Mesenchymal stem cell (in vitro differentiated cells and primary cell): ENCODE measurements at regions not wholly inside any gene's neighbourhood (a gene's known extent, or its start where the extent isn't known, plus 50 kb on each side); places are given as distances from the start of the nearest gene placed in this dataset.

Experiments used
- DNase-seq: peaks from one replicate; pipeline ENCODE4 v3.0.0-alpha.2; 2013
- H2AFZ ChIP-seq: one replicate; pipeline ENCODE4 v1.6.1; 2013; ENCODE audit warnings: low read depth, mild to moderate bottlenecking, control low read depth, inconsistent platforms, low read length, moderate library complexity
- H2AK5ac ChIP-seq: 2 replicates; pipeline ENCODE4 v1.6.1; 2013; ENCODE audit warnings: low read length, moderate library complexity, mild to moderate bottlenecking, inconsistent platforms; ENCODE audit not compliant: severe bottlenecking
- H2BK120ac ChIP-seq: one replicate; pipeline ENCODE4 v1.6.1; 2013; ENCODE audit warnings: low read depth, mild to moderate bottlenecking, inconsistent platforms, low read length, moderate library complexity
- H2BK12ac ChIP-seq, 2 experiments: one replicate each; pipeline ENCODE4 v1.6.1; 2013; ENCODE audit warnings: inconsistent platforms in 2 of 2, low read length in 2 of 2, mild to moderate bottlenecking in 2 of 2, moderate library complexity in 2 of 2, control low read depth in 1 of 2
- H2BK15ac ChIP-seq: one replicate; pipeline ENCODE4 v1.6.1; 2013; ENCODE audit warnings: mild to moderate bottlenecking, low read depth, inconsistent platforms; ENCODE audit not compliant: poor library complexity, severe bottlenecking
- H2BK5ac ChIP-seq: 2 replicates; pipeline ENCODE4 v1.6.1; 2013; ENCODE audit warnings: low read depth, mild to moderate bottlenecking, low read length, control low read depth, inconsistent platforms; ENCODE audit not compliant: poor library complexity, severe bottlenecking
- H3K14ac ChIP-seq, 2 experiments: one replicate each; pipeline ENCODE4 v1.6.1; 2013; ENCODE audit warnings: inconsistent platforms in 2 of 2, low read length in 2 of 2, control low read depth in 1 of 2, mild to moderate bottlenecking in 1 of 2, moderate library complexity in 1 of 2
- H3K18ac ChIP-seq, 2 experiments: one replicate each; pipeline ENCODE4 v1.6.1; 2013; ENCODE audit warnings: inconsistent platforms in 2 of 2, low read length in 2 of 2, control low read depth in 1 of 2, low read depth in 1 of 2, mild to moderate bottlenecking in 1 of 2
- H3K23ac ChIP-seq, 2 experiments: one replicate each; pipeline ENCODE4 v1.6.1; 2013; ENCODE audit warnings: inconsistent platforms in 2 of 2, low read length in 2 of 2, mild to moderate bottlenecking in 2 of 2, moderate library complexity in 2 of 2, control low read depth in 1 of 2
- H3K27ac ChIP-seq: 2 replicates; pipeline ENCODE4 v1.5.1; 2013; ENCODE audit warnings: mild to moderate bottlenecking, moderate library complexity, low read length, control low read depth, inconsistent platforms; ENCODE audit not compliant: poor library complexity, severe bottlenecking
- H3K27me3 ChIP-seq, 2 experiments: 2 replicates each; pipeline versions ENCODE4 v1.6.1 to v1.7.0; 2013; ENCODE audit warnings: low read length in 2 of 2, mild to moderate bottlenecking in 2 of 2, moderate library complexity in 2 of 2, control low read depth in 1 of 2, inconsistent platforms in 1 of 2; ENCODE audit not compliant: control insufficient read depth in 1 of 2, insufficient read depth in 1 of 2
- H3K36me3 ChIP-seq, 2 experiments: 2 replicates each; pipeline versions ENCODE4 v1.6.1 to v1.7.0; 2013; ENCODE audit warnings: low read length in 2 of 2, control low read depth in 1 of 2, inconsistent platforms in 1 of 2, low read depth in 1 of 2, mild to moderate bottlenecking in 1 of 2; ENCODE audit not compliant: insufficient read depth in 2 of 2, control insufficient read depth in 1 of 2
- H3K4ac ChIP-seq, 2 experiments: one replicate each; pipeline ENCODE4 v1.6.1; 2013; ENCODE audit warnings: inconsistent platforms in 2 of 2, low read length in 2 of 2, mild to moderate bottlenecking in 2 of 2, moderate library complexity in 2 of 2, control low read depth in 1 of 2, low read depth in 1 of 2
- H3K4me1 ChIP-seq: 2 replicates; pipeline ENCODE4 v1.6.1; 2013; ENCODE audit warnings: low read depth, low read length, control low read depth; ENCODE audit not compliant: control insufficient read depth, insufficient read depth
- H3K4me2 ChIP-seq: 2 replicates; pipeline ENCODE4 v1.6.1; 2013; ENCODE audit warnings: low read length, mild to moderate bottlenecking, inconsistent platforms; ENCODE audit not compliant: poor library complexity, severe bottlenecking
- H3K4me3 ChIP-seq, 2 experiments: 2 replicates each; pipeline versions ENCODE4 v1.5.1 to v1.7.0; 2013; ENCODE audit warnings: low read length in 2 of 2, mild to moderate bottlenecking in 2 of 2, control low read depth in 1 of 2, low read depth in 1 of 2; ENCODE audit not compliant: insufficient read depth in 1 of 2
- H3K79me1 ChIP-seq: replicated peaks from 2 replicates; pipeline ENCODE4 v1.6.1; 2013; ENCODE audit warnings: mild to moderate bottlenecking, control low read depth, low read length, inconsistent platforms; ENCODE audit not compliant: poor library complexity, severe bottlenecking
- H3K9ac ChIP-seq: 2 replicates; pipeline ENCODE4 v1.7.0; 2013; ENCODE audit warnings: mild to moderate bottlenecking, low read length, moderate library complexity
- H3K9me3 ChIP-seq: 2 replicates; pipeline ENCODE4 v1.7.0; 2013; ENCODE audit warnings: mild to moderate bottlenecking, low read length; ENCODE audit not compliant: control insufficient read depth
- H4K8ac ChIP-seq: one replicate; pipeline ENCODE4 v1.6.1; 2013; ENCODE audit warnings: inconsistent platforms, mild to moderate bottlenecking, low read length, moderate library complexity
- H4K91ac ChIP-seq: one replicate; pipeline ENCODE4 v1.6.1; 2013; ENCODE audit warnings: mild to moderate bottlenecking, low read length, inconsistent platforms
- WGBS: methylation state at CpG from one replicate; pipeline ENCODE4 v1.1.7; 2013; ENCODE audit warnings: mixed read lengths; 5-methylcytosine and 5-hydroxymethylcytosine counted together

DNA sequence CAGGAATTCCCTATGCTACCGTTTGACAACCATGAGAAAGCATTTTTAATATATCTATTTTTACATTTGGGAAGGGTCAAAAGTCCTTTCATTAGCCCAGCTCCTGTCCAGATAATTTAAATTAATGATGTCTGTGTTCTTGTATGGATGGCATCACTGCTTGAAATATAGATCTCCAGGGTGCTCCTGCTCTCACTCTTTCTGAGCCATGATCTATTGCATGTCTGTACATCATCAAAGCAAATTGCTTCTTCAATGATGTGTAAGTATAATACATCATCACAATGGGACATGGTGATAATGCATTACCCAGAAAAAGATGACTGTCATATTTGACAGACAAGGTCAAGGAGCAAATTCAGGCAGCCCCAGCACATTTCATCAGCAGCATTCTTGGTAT, 223.6 kb upstream of the CNTN6 start:
- Histone ChIP-seq H3K14ac (no peak overlapping the region), H2BK120ac (no peak overlapping the region), H2AK5ac (no peak overlapping the region), H3K4me3 (no peak overlapping the region), H3K23ac (no peak overlapping the region), H3K4me1 (no peaks in the 10 kb centered on the region), H3K27ac (no peak overlapping the region), H3K9me3 (peaks cover 7% of the 10 kb centered on the region), H3K27me3 (no peaks in the 10 kb centered on the region), H3K4ac (no peak overlapping the region), H2BK15ac (no peak overlapping the region), H3K4me2 (no peak overlapping the region), H3K36me3 (no peaks in the 10 kb centered on the region), H4K8ac (no peak overlapping the region), H3K9ac (no peak overlapping the region), H3K79me1 (no peaks in the 10 kb centered on the region), H2BK12ac (no peak overlapping the region), H4K91ac (no peak overlapping the region), H2AFZ (no peak overlapping the region), H3K18ac (no peak overlapping the region), H2BK5ac (no peak overlapping the region)
- DNase-seq: no peak
- WGBS: no CpG with 5 or more reads among the region's 1 CpG

DNA sequence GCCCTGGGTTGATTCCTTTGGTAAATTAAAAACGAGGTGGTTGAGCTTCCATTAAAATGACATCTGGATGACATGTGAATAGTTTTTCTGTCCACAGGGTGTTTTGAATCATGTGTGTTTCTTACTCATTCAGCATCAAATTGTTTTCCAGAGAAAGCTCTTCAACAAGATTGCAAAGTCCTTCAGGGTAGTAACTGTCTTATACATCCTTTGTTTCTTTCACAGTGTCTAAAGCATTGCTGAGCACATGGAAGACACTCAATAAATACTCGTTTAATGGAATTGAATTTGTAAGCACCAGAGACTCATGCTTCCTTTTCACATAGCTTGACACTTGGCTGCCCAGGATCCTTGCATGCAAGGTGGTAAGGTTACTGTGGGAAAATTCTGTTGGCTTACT, 223.1 kb upstream of the CNTN6 start:
- Histone ChIP-seq H3K4me1 (no peaks in the 10 kb centered on the region), H4K8ac (no peak overlapping the region), H3K9ac (no peak overlapping the region), H3K36me3 (no peaks in the 10 kb centered on the region), H3K18ac (no peak overlapping the region), H3K27me3 (no peaks in the 10 kb centered on the region), H2AFZ (no peak overlapping the region), H3K27ac (no peak overlapping the region), H2AK5ac (no peak overlapping the region), H2BK120ac (no peak overlapping the region), H2BK15ac (no peak overlapping the region), H3K79me1 (no peaks in the 10 kb centered on the region), H3K4me2 (no peak overlapping the region), H3K23ac (no peak overlapping the region), H2BK12ac (no peak overlapping the region), H3K4ac (no peak overlapping the region), H4K91ac (no peak overlapping the region), H3K14ac (no peak overlapping the region), H3K4me3 (no peak overlapping the region), H2BK5ac (no peak overlapping the region), H3K9me3 (peaks cover 7% of the 10 kb centered on the region)
- no peak for DNase-seq
- 33% methylated on average over 1 of the region's 2 CpGs for WGBS

DNA sequence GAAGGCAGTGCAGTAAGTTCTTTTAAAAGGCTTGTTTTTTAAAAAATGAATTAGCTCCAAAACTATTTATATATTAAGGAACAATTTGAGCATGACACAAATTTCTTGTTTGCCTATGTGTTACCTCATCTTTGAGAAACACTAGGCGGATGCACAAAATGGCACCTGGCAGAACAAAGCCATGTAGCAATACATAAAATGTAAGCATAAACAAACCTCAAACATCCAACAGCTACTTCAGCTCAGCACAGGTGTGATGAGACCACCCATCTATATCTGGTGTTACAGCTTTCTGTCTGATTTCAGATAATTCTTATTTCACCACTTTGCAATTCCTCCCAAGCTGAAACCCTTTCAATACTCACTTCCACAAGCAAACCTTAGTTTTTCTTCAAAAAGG, 221.2 kb upstream of the CNTN6 start:
- no peak for DNase-seq
- Histone ChIP-seq H3K27me3 (no peaks in the 10 kb centered on the region), H3K9me3 (peaks cover 5% of the 10 kb centered on the region), H2AK5ac (no peak overlapping the region), H2BK12ac (no peak overlapping the region), H3K9ac (no peak overlapping the region), H2BK15ac (no peak overlapping the region), H3K4me2 (no peak overlapping the region), H3K4ac (no peak overlapping the region), H2BK5ac (no peak overlapping the region), H3K79me1 (no peaks in the 10 kb centered on the region), H2BK120ac (no peak overlapping the region), H3K4me1 (no peaks in the 10 kb centered on the region), H3K36me3 (no peaks in the 10 kb centered on the region), H3K4me3 (no peak overlapping the region), H3K23ac (no peak overlapping the region), H2AFZ (no peak overlapping the region), H3K14ac (no peak overlapping the region), H3K18ac (no peak overlapping the region), H3K27ac (no peak overlapping the region), H4K8ac (no peak overlapping the region), H4K91ac (no peak overlapping the region)
- 87% methylated on average over 1 of the region's 1 CpG for WGBS

DNA sequence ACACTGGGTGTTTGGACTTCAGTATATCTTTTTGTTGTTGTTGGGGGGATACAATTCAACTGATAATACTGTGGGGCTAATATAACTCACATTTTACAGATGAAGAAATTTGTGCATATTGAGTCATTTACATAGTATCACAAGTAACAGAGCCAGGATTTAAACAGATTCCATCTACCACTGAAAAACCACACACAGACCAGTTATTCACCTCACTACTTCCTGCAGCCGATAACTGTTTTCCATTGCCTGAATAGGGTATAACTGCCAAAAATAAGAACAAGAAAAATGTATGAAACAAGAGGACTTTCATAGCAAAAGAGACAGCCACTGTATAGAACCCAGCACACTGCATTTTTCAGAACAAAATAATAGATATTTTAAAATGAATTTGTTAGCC, 215.8 kb upstream of the CNTN6 start:
- H3K18ac ChIP-seq: no peak overlapping the region
- no peak overlapping the region for H3K23ac ChIP-seq
- H3K9me3 ChIP-seq: peaks cover 2% of the 10 kb centered on the region
- no peaks in the 10 kb centered on the region for H3K27me3 ChIP-seq
- DNase-seq: no peak
- no peak overlapping the region for H2AFZ ChIP-seq
- H3K27ac ChIP-seq: no peak overlapping the region
- no peak overlapping the region for H4K91ac ChIP-seq
- H3K79me1 ChIP-seq: no peaks in the 10 kb centered on the region
- H4K8ac ChIP-seq: no peak overlapping the region
- no peaks in the 10 kb centered on the region for H3K4me1 ChIP-seq
- no peak overlapping the region for H2BK12ac ChIP-seq
- no peaks in the 10 kb centered on the region for H3K36me3 ChIP-seq
- WGBS: no CpG with 5 or more reads among the region's 1 CpG
- H3K4me3 ChIP-seq: no peak overlapping the region
- H2AK5ac ChIP-seq: no peak overlapping the region
- no peak overlapping the region for H2BK120ac ChIP-seq
- no peak overlapping the region for H2BK15ac ChIP-seq
- no peak overlapping the region for H3K4ac ChIP-seq
- no peak overlapping the region for H2BK5ac ChIP-seq
- H3K4me2 ChIP-seq: no peak overlapping the region
- H3K9ac ChIP-seq: no peak overlapping the region
- no peak overlapping the region for H3K14ac ChIP-seq
